Calu3 (cell line): ENCODE measurements at regions not wholly inside any gene's neighbourhood (a gene's known extent, or its start where the extent isn't known, plus 50 kb on each side); places are given as distances from the start of the nearest gene placed in this dataset.

ENCODE experiments used
- BruUV-seq: library from RNA; stranded (reverse); fragments of 400-500 nt; replicated peaks from 2 replicates; lab custom pipeline; 2021; lab: Mats Ljungman, UMichigan
- CTCF ChIA-PET: fragments of 300-600 bp; sonication (Branson Sonifier 250); formaldehyde crosslinking; loops from one replicate; lab custom pipeline; 2022; ENCODE audit warnings: antibody characterized with exemption; lab: Charles Lee
- DNase-seq: peaks from one replicate; pipeline ENCODE4 v3.0.0; 2022
- H3K27ac Mint-ChIP-seq: one replicate; pipeline ENCODE4 v1.8.0; 2022; ENCODE audit warnings: mixed read lengths; ENCODE audit not compliant: unreplicated experiment
- H3K27me3 Mint-ChIP-seq: one replicate; pipeline ENCODE4 v1.8.0; 2022; ENCODE audit warnings: mixed read lengths; ENCODE audit not compliant: unreplicated experiment
- H3K36me3 Mint-ChIP-seq: one replicate; pipeline ENCODE4 v1.8.0; 2022; ENCODE audit warnings: mild to moderate bottlenecking, moderate library complexity, mixed read lengths; ENCODE audit not compliant: insufficient read depth, unreplicated experiment
- H3K4me1 Mint-ChIP-seq: one replicate; pipeline ENCODE4 v1.8.0; 2022; ENCODE audit warnings: mild to moderate bottlenecking, low read depth, mixed read lengths; ENCODE audit not compliant: unreplicated experiment
- H3K4me3 Mint-ChIP-seq: one replicate; pipeline ENCODE4 v1.8.0; 2022; ENCODE audit warnings: mild to moderate bottlenecking, low read depth, moderate library complexity, mixed read lengths; ENCODE audit not compliant: unreplicated experiment
- H3K9me3 Mint-ChIP-seq: one replicate; pipeline ENCODE4 v1.8.0; 2022; ENCODE audit warnings: low read depth, mixed read lengths; ENCODE audit not compliant: unreplicated experiment
- intact Hi-C: fragments of 100-400 bp; cut with micrococcal nuclease; formaldehyde crosslinking; loops from one replicate; pipeline ENCODE4 v1.10.0; 2022; ENCODE audit not compliant: unreplicated experiment
- TF ChIP-seq, protein P1 (sequence below): fragments of 200-600 bp; IDR thresholded peaks from one replicate; pipeline ENCODE4 v1.8.0; 2022; ENCODE audit warnings: antibody characterized with exemption; ENCODE audit not compliant: unreplicated experiment

DNA sequence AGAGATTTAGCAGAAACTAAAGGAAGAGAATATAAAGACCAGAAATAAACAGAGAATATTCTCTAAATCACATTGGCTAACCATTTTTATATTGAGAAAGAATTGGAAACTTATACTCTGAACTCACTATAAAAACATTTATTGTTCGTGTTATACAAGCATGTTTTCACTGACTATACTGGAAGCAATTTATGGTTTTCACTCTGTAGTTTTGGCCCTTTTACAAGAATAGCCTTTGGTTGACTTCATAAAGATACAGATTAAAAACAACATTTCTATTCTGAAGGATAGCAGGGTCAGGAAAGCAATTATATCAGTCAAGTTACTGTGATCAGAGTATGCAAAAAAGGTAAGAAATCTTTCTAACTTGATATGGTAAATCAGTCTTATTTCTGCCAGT is 965.7 kb upstream of the FAT3 start:
- no peak for DNase-seq
- CTCF ChIA-PET: no interaction called here
- Mint-ChIP-seq H3K9me3 (no peaks in the 10 kb centered on the region), H3K27me3 (no peaks in the 10 kb centered on the region), H3K4me1 (no peaks in the 10 kb centered on the region), H3K27ac (no peak overlapping the region), H3K36me3 (no peaks in the 10 kb centered on the region), H3K4me3 (no peak overlapping the region)
- intact Hi-C loops: no loop called here
- TF ChIP-seq, protein P1, sequence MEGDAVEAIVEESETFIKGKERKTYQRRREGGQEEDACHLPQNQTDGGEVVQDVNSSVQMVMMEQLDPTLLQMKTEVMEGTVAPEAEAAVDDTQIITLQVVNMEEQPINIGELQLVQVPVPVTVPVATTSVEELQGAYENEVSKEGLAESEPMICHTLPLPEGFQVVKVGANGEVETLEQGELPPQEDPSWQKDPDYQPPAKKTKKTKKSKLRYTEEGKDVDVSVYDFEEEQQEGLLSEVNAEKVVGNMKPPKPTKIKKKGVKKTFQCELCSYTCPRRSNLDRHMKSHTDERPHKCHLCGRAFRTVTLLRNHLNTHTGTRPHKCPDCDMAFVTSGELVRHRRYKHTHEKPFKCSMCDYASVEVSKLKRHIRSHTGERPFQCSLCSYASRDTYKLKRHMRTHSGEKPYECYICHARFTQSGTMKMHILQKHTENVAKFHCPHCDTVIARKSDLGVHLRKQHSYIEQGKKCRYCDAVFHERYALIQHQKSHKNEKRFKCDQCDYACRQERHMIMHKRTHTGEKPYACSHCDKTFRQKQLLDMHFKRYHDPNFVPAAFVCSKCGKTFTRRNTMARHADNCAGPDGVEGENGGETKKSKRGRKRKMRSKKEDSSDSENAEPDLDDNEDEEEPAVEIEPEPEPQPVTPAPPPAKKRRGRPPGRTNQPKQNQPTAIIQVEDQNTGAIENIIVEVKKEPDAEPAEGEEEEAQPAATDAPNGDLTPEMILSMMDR: no peak
- no TSS peak for BruUV-seq

DNA sequence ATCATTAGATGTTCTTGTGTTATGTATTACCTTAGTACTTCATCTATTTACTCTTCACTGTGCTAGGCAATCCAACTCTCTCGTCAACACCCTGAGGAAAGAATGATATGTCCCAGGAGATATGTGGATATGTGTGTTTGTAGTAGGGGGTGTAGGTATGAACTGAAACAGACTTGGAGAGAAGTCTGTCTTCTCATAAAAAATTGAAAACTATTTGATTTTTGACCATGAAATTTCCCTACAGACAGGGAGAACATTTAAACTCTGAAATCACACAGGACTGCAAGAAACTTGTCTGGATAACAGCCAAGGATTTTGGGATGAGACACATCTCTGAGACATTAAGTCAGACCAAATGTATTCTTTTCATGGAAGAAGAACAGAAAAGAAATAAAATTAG is 967.0 kb upstream of the FAT3 start:
- no peaks in the 10 kb centered on the region for H3K36me3 Mint-ChIP-seq
- H3K9me3 Mint-ChIP-seq: no peaks in the 10 kb centered on the region
- no peaks in the 10 kb centered on the region for H3K4me1 Mint-ChIP-seq
- intact Hi-C loops: no loop called here
- TF ChIP-seq, protein P1: no peak
- no TSS peak for BruUV-seq
- no peaks in the 10 kb centered on the region for H3K27me3 Mint-ChIP-seq
- CTCF ChIA-PET: no interaction called here
- no peak overlapping the region for H3K4me3 Mint-ChIP-seq
- H3K27ac Mint-ChIP-seq: no peak overlapping the region
- DNase-seq: no peak

DNA sequence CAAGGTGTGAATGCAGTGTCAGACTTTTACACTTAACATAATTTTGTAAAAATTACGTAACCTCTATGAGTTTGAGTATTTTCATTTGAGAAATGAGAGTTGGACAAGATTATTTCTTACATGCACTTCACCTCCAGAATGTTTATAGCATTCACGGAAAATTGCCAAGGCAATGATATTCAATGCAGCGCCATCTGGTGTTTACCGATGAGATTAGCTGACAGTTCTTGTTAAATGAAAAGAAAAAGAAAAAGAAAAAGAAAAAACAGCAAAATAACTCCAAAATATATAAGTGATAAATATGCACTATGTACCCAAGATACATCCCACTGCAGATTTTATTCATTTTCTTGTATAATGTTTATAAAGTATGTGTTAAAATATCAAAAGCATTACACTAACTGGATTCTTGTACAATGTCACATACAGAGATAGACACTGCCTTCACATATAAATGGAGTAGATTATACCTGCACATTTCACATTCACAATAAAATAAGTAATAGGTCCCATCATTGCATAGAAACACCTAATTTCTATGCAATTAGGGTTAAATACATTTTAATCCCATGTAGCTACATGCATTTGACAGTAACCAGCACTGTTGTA is 976.3 kb upstream of the FAT3 start:
- H3K27me3 Mint-ChIP-seq: no peaks in the 10 kb centered on the region
- H3K4me3 Mint-ChIP-seq: no peak overlapping the region
- H3K4me1 Mint-ChIP-seq: no peaks in the 10 kb centered on the region
- peaks cover 2% of the 10 kb centered on the region for H3K9me3 Mint-ChIP-seq
- intact Hi-C loops: loop anchor here (5.0 kb wide), 3 partner anchors 341 to 771 kb away; no protein-coding TSS in a partner anchor
- TF ChIP-seq, protein P1: peak; percentile 40
- peak; percentile 40 for DNase-seq
- CTCF ChIA-PET: no interaction called here
- H3K36me3 Mint-ChIP-seq: no peaks in the 10 kb centered on the region
- H3K27ac Mint-ChIP-seq: no peak overlapping the region
- no TSS peak for BruUV-seq

DNA sequence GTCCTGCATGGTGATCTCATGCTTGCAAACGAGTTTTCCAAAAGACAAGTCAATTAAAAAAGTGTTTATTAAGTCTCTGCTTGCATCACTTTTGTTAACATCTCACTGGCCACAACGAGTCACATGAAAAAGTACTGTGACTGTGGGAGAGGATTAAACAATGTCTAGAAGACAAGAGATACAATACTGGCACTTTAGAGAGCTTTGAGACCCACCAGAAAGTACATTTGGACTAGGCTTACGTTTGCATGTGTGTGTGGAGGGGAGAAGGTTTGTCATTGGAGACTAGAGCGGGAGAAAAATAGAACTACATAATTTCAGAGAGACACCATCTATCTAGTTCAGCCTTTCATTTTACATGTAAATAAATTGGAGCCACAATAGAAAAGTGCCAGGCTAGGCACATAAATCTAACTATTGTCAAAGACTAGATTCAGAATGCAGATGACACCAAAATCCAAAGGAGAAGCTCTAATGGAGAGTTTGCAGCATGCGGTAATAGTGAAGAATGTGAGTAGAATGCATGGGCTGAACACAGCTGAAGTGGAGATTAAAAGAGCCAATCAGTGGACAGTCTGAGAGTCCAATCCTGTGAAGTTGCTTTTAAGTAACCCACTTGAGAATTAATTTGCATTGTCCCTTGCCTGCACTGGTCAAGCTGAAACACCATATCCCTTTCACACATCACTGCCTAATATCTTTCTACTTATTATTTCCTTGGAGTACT is 977.4 kb upstream of the FAT3 start:
- Mint-ChIP-seq H3K27me3 (no peaks in the 10 kb centered on the region), H3K4me1 (no peaks in the 10 kb centered on the region), H3K36me3 (no peaks in the 10 kb centered on the region), H3K9me3 (peaks cover 2% of the 10 kb centered on the region), H3K4me3 (no peak overlapping the region), H3K27ac (no peak overlapping the region)
- intact Hi-C loops: loop anchor here (5.0 kb wide), 3 partner anchors 340 to 770 kb away; no protein-coding TSS in a partner anchor
- DNase-seq: no peak
- no TSS peak for BruUV-seq
- CTCF ChIA-PET: no interaction called here
- TF ChIP-seq, protein P1: no peak
